GM12891 (cell line): ENCODE measurements at regions not wholly inside any gene's neighbourhood (a gene's known extent, or its start where the extent isn't known, plus 50 kb on each side); places are given as distances from the start of the nearest gene placed in this dataset.

Experiments used
- POLR2A ChIP-seq: IDR thresholded peaks from 2 replicates; pipeline ENCODE4 v1.6.1; 2011; ENCODE audit warnings: low read depth, low read length, control low read depth
- POLR2AphosphoS5 ChIP-seq: IDR thresholded peaks from 2 replicates; pipeline ENCODE4 v1.6.1; 2011; ENCODE audit warnings: low read depth, low read length, control low read depth
- POU2F2 ChIP-seq: IDR thresholded peaks from 2 replicates; pipeline ENCODE4 v1.6.1; 2011; ENCODE audit warnings: low read depth, mild to moderate bottlenecking, control low read depth, low read length, moderate library complexity
- TAF1 ChIP-seq: IDR thresholded peaks from 2 replicates; pipeline ENCODE4 v1.6.1; 2011; ENCODE audit warnings: low read depth, low read length, control low read depth

DNA sequence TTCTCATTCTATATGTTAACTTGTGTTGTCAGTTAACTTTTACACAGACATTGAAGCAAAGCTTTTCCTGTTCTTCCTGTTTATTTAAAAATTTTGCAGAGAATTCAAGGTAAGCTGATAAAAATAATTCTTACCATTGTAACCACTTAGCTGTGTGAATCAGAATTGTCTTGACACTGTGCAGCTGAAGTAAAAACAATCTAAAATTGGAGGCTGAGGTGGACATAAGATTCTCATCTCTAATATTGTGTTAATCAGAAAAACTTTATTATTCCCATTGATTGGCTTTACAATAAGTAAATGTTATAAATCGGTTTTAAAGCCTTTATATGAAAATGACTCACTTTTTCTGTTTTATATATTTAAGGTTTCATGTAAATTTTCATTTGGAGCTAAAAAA lies 240.3 kb upstream of the PLEKHG7 start:
- TF ChIP-seq POLR2AphosphoS5 (no peak), POLR2A (no peak), POU2F2 (no peak), TAF1 (no peak)
